PC-3 (cell line): ENCODE measurements at regions not wholly inside any gene's neighbourhood (a gene's known extent, or its start where the extent isn't known, plus 50 kb on each side); places are given as distances from the start of the nearest gene placed in this dataset.

Experiments
- ATAC-seq: fragments of 200-7000 bp; cut with Tn5 transposase; 2 replicates; pipeline ENCODE4 v1.9.1; 2020; ENCODE audit warnings: mild to moderate bottlenecking, moderate library complexity
- BruUV-seq: library from RNA; stranded (reverse); fragments of 400-500 nt; replicated peaks from 2 replicates; lab custom pipeline; 2021; lab: Mats Ljungman, UMichigan
- CTCF ChIA-PET: fragments of 300-600 bp; sonication (Branson Sonifier 250); formaldehyde crosslinking; loops from one replicate; lab custom pipeline; 2022; ENCODE audit warnings: antibody characterized with exemption; lab: Charles Lee
- POLR2A ChIA-PET: fragments of 300-600 bp; sonication (Branson Sonifier 250); formaldehyde crosslinking; loops from one replicate; lab custom pipeline; 2022; ENCODE audit warnings: antibody characterized with exemption; ENCODE audit not compliant: unreplicated experiment; lab: Charles Lee
- DNase-seq: peaks from one replicate; pipeline ENCODE4 v3.0.0-alpha.2; 2015
- H2AFZ ChIP-seq: fragments of 300-600 bp; sonication (generic); 2 replicates; pipeline ENCODE4 v1.6.0; 2016; ENCODE audit warnings: antibody characterized with exemption, low read length
- H3F3A ChIP-seq: fragments of 300-600 bp; sonication (generic); one replicate; pipeline ENCODE4 v1.6.0; 2017; ENCODE audit warnings: antibody characterized with exemption, low read length, control low read depth, mild to moderate bottlenecking; ENCODE audit not compliant: unreplicated experiment
- H3K27ac ChIP-seq: fragments of 300-600 bp; sonication (generic); 2 replicates; pipeline ENCODE4 v1.5.1; 2016; ENCODE audit warnings: mild to moderate bottlenecking, low read length
- H3K27me3 ChIP-seq: fragments of 300-600 bp; sonication (generic); 2 replicates; pipeline ENCODE4 v1.6.1; 2016; ENCODE audit warnings: low read length, mixed read lengths
- H3K36me3 ChIP-seq: fragments of 300-600 bp; sonication (generic); 2 replicates; pipeline ENCODE4 v1.6.1; 2016; ENCODE audit warnings: low read depth, mixed run types, low read length, mixed read lengths
- H3K4me1 ChIP-seq: fragments of 300-600 bp; sonication (generic); 2 replicates; pipeline ENCODE4 v1.5.1; 2016; ENCODE audit warnings: low read length; ENCODE audit not compliant: insufficient read depth
- H3K4me2 ChIP-seq: fragments of 300-600 bp; sonication (generic); 2 replicates; pipeline ENCODE4 v1.6.0; 2016; ENCODE audit warnings: low read length
- H3K4me3 ChIP-seq: fragments of 300-600 bp; sonication (generic); 2 replicates; pipeline ENCODE4 v1.5.1; 2016; ENCODE audit warnings: mild to moderate bottlenecking, low read length, mixed read lengths
- H3K79me2 ChIP-seq: fragments of 300-600 bp; sonication (generic); 2 replicates; pipeline ENCODE4 v1.6.1; 2017; ENCODE audit warnings: low read length, mixed read lengths
- H3K9ac ChIP-seq: fragments of 300-600 bp; sonication (generic); 2 replicates; pipeline ENCODE4 v1.6.0; 2016; ENCODE audit warnings: mild to moderate bottlenecking, low read length
- H3K9me2 ChIP-seq: fragments of 300-600 bp; sonication (generic); replicated peaks from 2 replicates; pipeline ENCODE4 v1.6.1; 2016; ENCODE audit warnings: mixed run types, low read length, mixed read lengths
- H3K9me3 ChIP-seq: fragments of 300-600 bp; sonication (generic); 2 replicates; pipeline ENCODE4 v1.6.1; 2016; ENCODE audit warnings: low read length, mixed read lengths
- H4K20me1 ChIP-seq: fragments of 300-600 bp; sonication (generic); 2 replicates; pipeline ENCODE4 v1.6.1; 2016; ENCODE audit warnings: low read length, mixed read lengths
- EZH2 ChIP-seq: fragments of 300-600 bp; sonication (generic); IDR thresholded peaks from one replicate; pipeline ENCODE4 v1.6.1; 2017; ENCODE audit warnings: antibody characterized with exemption, mild to moderate bottlenecking, low read length; ENCODE audit not compliant: unreplicated experiment
- EZH2phosphoT487 ChIP-seq: fragments of 300-600 bp; sonication (generic); IDR thresholded peaks from 2 replicates; pipeline ENCODE4 v1.6.1; 2018; ENCODE audit warnings: mild to moderate bottlenecking, antibody characterized with exemption, low read length, borderline replicate concordance
- intact Hi-C: fragments of 100-400 bp; cut with micrococcal nuclease; formaldehyde crosslinking; loops from 2 replicates; pipeline ENCODE4 v1.9.0; 2023
- TF ChIP-seq, protein P1 (sequence below): fragments of 300-600 bp; sonication (generic); conservative IDR thresholded peaks from 2 replicates; pipeline ENCODE4 v1.5.1; 2017; ENCODE audit warnings: antibody characterized with exemption, low read depth, mild to moderate bottlenecking, low read length

DNA sequence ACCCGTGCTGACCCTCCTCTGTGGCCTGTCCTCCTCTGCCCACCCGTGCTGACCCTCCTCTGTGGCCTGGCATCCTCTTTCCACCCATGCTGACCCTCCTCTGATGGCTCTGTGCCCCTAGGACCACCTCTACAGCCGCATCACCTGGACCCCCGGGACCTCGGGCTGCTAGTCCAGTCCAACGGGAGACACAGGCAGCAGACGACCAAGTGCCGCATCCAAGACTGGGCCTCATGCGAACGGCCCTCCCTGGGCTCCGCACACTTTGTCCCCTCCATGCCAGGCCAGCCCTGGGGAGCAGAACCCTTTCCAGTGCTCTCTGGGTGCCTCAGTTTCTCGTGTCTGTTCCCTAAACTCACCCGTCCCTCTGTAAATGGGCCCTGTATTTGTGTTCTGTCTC, 107.2 kb upstream of the RNF32 start:
- TF ChIP-seq, protein P1, sequence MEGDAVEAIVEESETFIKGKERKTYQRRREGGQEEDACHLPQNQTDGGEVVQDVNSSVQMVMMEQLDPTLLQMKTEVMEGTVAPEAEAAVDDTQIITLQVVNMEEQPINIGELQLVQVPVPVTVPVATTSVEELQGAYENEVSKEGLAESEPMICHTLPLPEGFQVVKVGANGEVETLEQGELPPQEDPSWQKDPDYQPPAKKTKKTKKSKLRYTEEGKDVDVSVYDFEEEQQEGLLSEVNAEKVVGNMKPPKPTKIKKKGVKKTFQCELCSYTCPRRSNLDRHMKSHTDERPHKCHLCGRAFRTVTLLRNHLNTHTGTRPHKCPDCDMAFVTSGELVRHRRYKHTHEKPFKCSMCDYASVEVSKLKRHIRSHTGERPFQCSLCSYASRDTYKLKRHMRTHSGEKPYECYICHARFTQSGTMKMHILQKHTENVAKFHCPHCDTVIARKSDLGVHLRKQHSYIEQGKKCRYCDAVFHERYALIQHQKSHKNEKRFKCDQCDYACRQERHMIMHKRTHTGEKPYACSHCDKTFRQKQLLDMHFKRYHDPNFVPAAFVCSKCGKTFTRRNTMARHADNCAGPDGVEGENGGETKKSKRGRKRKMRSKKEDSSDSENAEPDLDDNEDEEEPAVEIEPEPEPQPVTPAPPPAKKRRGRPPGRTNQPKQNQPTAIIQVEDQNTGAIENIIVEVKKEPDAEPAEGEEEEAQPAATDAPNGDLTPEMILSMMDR = no peak
- TF ChIP-seq EZH2 (no peak), EZH2phosphoT487 (no peak)
- H3K27ac ChIP-seq = no peak overlapping the region
- H3K4me1 ChIP-seq = no peaks in the 10 kb centered on the region
- intact Hi-C loops = no loop called here
- no peak overlapping the region for H3K9ac ChIP-seq
- H3K27me3 ChIP-seq = peaks cover 25% of the 10 kb centered on the region
- no peaks in the 10 kb centered on the region for H3K36me3 ChIP-seq
- DNase-seq (no peak), ATAC-seq (no peak)
- H3K4me2 ChIP-seq = no peak overlapping the region
- H4K20me1 ChIP-seq = no peaks in the 10 kb centered on the region
- H3F3A ChIP-seq = no peaks in the 10 kb centered on the region
- POLR2A ChIA-PET = no interaction called here
- no TSS peak for BruUV-seq
- CTCF ChIA-PET = no interaction called here
- H3K79me2 ChIP-seq = no peaks in the 10 kb centered on the region
- no peak overlapping the region for H3K4me3 ChIP-seq
- no peak overlapping the region for H2AFZ ChIP-seq
- H3K9me3 ChIP-seq = no peaks in the 10 kb centered on the region
- no peaks in the 10 kb centered on the region for H3K9me2 ChIP-seq

DNA sequence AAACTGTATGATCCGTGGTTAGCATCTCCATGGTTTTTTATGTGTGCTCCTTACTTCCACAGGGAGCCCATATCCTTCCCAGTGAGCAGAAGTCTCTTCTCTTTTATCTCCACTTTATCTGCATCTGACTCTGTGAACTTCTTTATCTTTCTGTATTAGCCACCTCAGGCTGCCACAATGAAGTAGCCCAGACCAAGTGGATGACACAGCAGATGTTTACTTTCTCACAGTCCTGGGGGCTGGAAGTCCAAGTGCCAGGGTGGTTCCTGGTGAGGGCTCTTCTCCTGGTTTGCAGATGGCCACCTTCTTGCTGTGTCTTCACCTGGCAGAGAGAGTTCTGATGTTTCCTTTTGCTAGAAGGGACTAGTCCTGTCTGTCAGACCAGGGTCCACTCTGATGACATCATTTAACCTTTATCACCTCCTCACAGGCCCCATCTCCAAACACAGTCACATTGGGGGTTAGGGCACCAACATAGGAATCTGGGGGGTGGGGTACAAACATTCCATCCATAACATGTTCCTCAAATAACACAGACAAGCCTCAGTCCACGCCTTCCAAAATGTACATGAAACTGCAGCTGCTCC, 108.5 kb upstream of the RNF32 start:
- DNase-seq (no peak), ATAC-seq (no peak)
- CTCF ChIA-PET = no interaction called here
- Histone ChIP-seq H3K9me2 (no peaks in the 10 kb centered on the region), H3K36me3 (no peaks in the 10 kb centered on the region), H3K4me3 (no peak overlapping the region), H3K79me2 (no peaks in the 10 kb centered on the region), H3K9me3 (no peaks in the 10 kb centered on the region), H3K27ac (no peak overlapping the region), H2AFZ (no peak overlapping the region), H4K20me1 (no peaks in the 10 kb centered on the region), H3F3A (no peaks in the 10 kb centered on the region), H3K4me1 (no peaks in the 10 kb centered on the region), H3K9ac (no peak overlapping the region), H3K27me3 (peaks cover 37% of the 10 kb centered on the region), H3K4me2 (no peak overlapping the region)
- intact Hi-C loops = no loop called here
- no peak for TF ChIP-seq EZH2
- no peak for TF ChIP-seq EZH2phosphoT487
- POLR2A ChIA-PET = no interaction called here
- BruUV-seq = no TSS peak

DNA sequence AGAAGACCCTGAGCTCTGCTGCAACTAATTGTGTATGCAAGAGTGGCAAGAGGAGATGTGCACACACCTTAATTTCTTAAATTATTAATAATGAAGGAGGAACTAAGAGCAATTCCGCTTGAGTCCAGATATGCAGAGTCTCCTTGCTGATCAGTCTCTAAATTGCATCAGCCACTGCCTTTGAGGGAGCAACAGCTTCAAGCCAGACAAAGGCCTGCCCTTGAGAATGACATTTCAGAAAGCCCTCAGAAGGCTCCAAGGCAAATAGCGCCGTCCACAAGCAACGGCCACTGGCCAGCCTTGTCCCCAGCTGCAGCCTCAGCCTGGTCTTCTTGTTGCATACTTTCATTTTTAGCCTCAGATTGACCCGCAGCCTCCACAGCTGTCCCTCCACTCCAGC, 110.6 kb upstream of the RNF32 start:
- Histone ChIP-seq H3K27me3 (peaks cover 39% of the 10 kb centered on the region), H3K9ac (no peak overlapping the region), H3K4me3 (no peak overlapping the region), H3K79me2 (no peaks in the 10 kb centered on the region), H3F3A (no peaks in the 10 kb centered on the region), H3K27ac (no peak overlapping the region), H3K9me2 (no peaks in the 10 kb centered on the region), H4K20me1 (no peaks in the 10 kb centered on the region), H2AFZ (no peak overlapping the region), H3K4me2 (no peak overlapping the region), H3K4me1 (no peaks in the 10 kb centered on the region), H3K36me3 (no peaks in the 10 kb centered on the region), H3K9me3 (no peaks in the 10 kb centered on the region)
- ChIA-PET CTCF (no interaction called here), POLR2A (no interaction called here)
- ATAC-seq (no peak), DNase-seq (no peak)
- TF ChIP-seq EZH2 = no peak
- no peak for TF ChIP-seq EZH2phosphoT487
- TF ChIP-seq, protein P1 = no peak
- no TSS peak for BruUV-seq
- intact Hi-C loops = no loop called here
